GM23248 (cell line): ENCODE measurements at regions not wholly inside any gene's neighbourhood (a gene's known extent, or its start where the extent isn't known, plus 50 kb on each side); places are given as distances from the start of the nearest gene placed in this dataset.

ENCODE experiments used
- DNase-seq: peaks from one replicate; pipeline ENCODE4 v3.0.0-alpha.2; 2015
- H2AFZ ChIP-seq: fragments of 200-600 bp; sonication (generic); 2 replicates; pipeline ENCODE4 v1.6.1; 2016; ENCODE audit warnings: antibody characterized with exemption
- H3F3A ChIP-seq: fragments of 200-600 bp; sonication (generic); 2 replicates; pipeline ENCODE4 v1.6.1; 2016; ENCODE audit warnings: mild to moderate bottlenecking, antibody characterized with exemption, mixed run types; ENCODE audit not compliant: insufficient read depth
- H3K27ac ChIP-seq: fragments of 200-600 bp; sonication (generic); 2 replicates; pipeline ENCODE4 v1.5.1; 2016; ENCODE audit warnings: mild to moderate bottlenecking
- H3K27me3 ChIP-seq: fragments of 200-600 bp; sonication (generic); replicated peaks from 2 replicates; pipeline ENCODE4 v1.6.1; 2016; ENCODE audit warnings: mild to moderate bottlenecking; ENCODE audit not compliant: insufficient read depth
- H3K36me3 ChIP-seq: fragments of 200-600 bp; sonication (generic); 2 replicates; pipeline ENCODE4 v1.6.1; 2016; ENCODE audit warnings: low read depth, mild to moderate bottlenecking
- H3K4me1 ChIP-seq: fragments of 200-600 bp; sonication (generic); 2 replicates; pipeline ENCODE4 v1.6.1; 2016; ENCODE audit warnings: mild to moderate bottlenecking; ENCODE audit not compliant: insufficient read depth
- H3K4me2 ChIP-seq: fragments of 200-600 bp; sonication (generic); one replicate; pipeline ENCODE4 v1.6.1; 2016; ENCODE audit warnings: mild to moderate bottlenecking; ENCODE audit not compliant: unreplicated experiment
- H3K4me3 ChIP-seq: fragments of 200-600 bp; sonication (generic); 2 replicates; pipeline ENCODE4 v1.5.1; 2016; ENCODE audit warnings: mild to moderate bottlenecking
- H3K79me2 ChIP-seq: fragments of 200-600 bp; sonication (generic); 2 replicates; pipeline ENCODE4 v1.6.1; 2016; ENCODE audit warnings: mild to moderate bottlenecking; ENCODE audit not compliant: insufficient read depth
- H3K9ac ChIP-seq: fragments of 200-600 bp; sonication (generic); 2 replicates; pipeline ENCODE4 v1.6.1; 2016; ENCODE audit warnings: mild to moderate bottlenecking
- H3K9me2 ChIP-seq: fragments of 200-600 bp; sonication (generic); 2 replicates; pipeline ENCODE4 v1.6.1; 2016; ENCODE audit warnings: mixed run types, mild to moderate bottlenecking, moderate library complexity; ENCODE audit not compliant: insufficient read depth
- H3K9me3 ChIP-seq: fragments of 200-600 bp; sonication (generic); one replicate; pipeline ENCODE4 v1.6.1; 2017; ENCODE audit warnings: low read depth
- H4K20me1 ChIP-seq: fragments of 200-600 bp; sonication (generic); 2 replicates; pipeline ENCODE4 v1.6.0; 2016; ENCODE audit not compliant: insufficient read depth
- EZH2 ChIP-seq: fragments of 200-600 bp; sonication (generic); IDR thresholded peaks from 2 replicates; pipeline ENCODE4 v1.6.1; 2018; ENCODE audit warnings: antibody characterized with exemption, mild to moderate bottlenecking; ENCODE audit not compliant: insufficient read depth, poor library complexity, severe bottlenecking
- EZH2phosphoT487 ChIP-seq: fragments of 200-600 bp; sonication (generic); IDR thresholded peaks from 2 replicates; pipeline ENCODE4 v1.6.1; 2018; ENCODE audit warnings: antibody characterized with exemption, moderate library complexity, mild to moderate bottlenecking, low read depth; ENCODE audit not compliant: insufficient read depth
- WGBS, 2 experiments: methylation state at CpG; one replicate each; pipeline ENCODE4 v1.1.6; 2015 to 2017; ENCODE audit warnings: low lambda C conversion rate in 2 of 2, low coverage in 1 of 2; ENCODE audit errors: missing lambda C conversion rate in 2 of 2; 5-methylcytosine and 5-hydroxymethylcytosine counted together
- in situ Hi-C: fragments of 300-500 bp; cut with MboI; formaldehyde crosslinking; loops from 2 replicates; pipeline ENCODE4 v1.15.0; 2020

DNA sequence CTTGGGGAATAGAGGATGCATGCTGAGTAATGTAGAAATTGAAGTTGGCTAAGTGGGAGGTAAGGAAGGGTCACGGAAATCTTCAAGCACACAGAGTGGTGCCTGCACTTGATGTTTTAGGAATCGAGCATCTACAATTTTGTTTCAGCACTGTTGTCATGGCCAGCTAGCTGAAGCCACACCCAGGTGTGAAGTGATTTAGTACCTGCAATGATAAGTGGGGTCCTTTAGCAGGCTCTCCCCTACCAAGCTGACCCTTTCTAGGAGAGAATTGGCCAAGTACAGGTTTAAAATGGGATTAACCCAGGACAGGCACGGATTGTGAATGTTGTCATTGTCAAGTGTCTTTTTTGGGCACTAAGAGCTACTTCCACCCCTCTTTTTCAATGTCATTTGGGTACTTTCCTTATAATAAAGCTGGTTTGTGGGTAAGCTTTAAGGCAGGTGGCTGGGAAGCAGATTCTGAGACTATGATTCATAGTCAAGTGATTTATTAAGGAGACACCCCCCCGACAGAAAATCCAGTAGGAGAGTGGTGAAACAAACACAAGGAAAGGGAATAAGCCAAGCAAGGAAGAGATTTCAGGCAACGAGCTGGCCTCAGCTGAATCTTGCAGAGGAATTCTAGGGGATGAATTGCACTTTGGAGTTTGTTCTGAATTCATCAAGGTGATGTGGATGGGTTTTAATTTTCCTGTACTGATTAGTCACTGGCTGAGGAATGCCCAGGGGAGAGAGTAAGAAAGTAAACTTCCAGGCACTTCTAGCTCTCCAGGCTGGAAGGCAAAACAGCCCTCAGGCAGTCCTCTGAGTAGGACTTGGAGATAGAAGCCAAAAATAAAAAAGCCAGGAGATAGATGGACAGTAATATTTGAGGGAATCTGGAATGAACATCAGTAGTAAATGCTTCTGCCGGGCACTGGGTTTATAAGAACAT is 1128.4 kb downstream of the SORCS3 start:
- H3K27ac ChIP-seq, result no peak overlapping the region
- no peaks in the 10 kb centered on the region for H3K79me2 ChIP-seq
- TF ChIP-seq EZH2, result no peak
- in situ Hi-C loops, result no loop called here
- no peaks in the 10 kb centered on the region for H3K4me1 ChIP-seq
- no peaks in the 10 kb centered on the region for H3F3A ChIP-seq
- H3K9me3 ChIP-seq, result no peaks in the 10 kb centered on the region
- no peaks in the 10 kb centered on the region for H3K36me3 ChIP-seq
- 2 to 7% methylated on average over 6 of the region's 6 CpGs for WGBS, 2 experiments
- no peak overlapping the region for H2AFZ ChIP-seq
- no peak overlapping the region for H3K4me2 ChIP-seq
- no peak overlapping the region for H3K4me3 ChIP-seq
- no peaks in the 10 kb centered on the region for H3K9me2 ChIP-seq
- no peak for DNase-seq
- H3K27me3 ChIP-seq, result no peaks in the 10 kb centered on the region
- no peaks in the 10 kb centered on the region for H4K20me1 ChIP-seq
- H3K9ac ChIP-seq, result no peak overlapping the region

DNA sequence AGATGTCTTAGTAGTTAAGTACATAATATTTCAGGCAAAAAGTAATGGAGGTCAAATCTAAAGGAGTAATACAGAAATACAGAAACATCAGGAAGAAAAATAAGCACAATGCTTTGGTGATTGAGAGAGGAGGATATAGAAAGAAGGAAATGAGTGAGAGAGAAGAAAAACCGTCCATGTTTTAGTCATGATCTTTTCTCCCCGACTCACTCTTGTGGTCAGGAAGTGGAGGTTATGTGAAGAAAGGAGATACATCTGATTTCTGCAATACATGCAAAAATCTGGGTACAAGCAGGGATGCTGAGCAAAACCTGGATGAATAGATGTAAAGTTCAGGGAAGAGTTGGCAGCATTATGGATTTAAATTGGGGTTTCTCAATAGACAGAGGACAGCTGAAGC is 1122.5 kb downstream of the SORCS3 start:
- Histone ChIP-seq H2AFZ (no peak overlapping the region), H3K27me3 (no peaks in the 10 kb centered on the region), H3K79me2 (no peaks in the 10 kb centered on the region), H3K4me2 (no peak overlapping the region), H3K4me1 (no peaks in the 10 kb centered on the region), H3K36me3 (no peaks in the 10 kb centered on the region), H3K9me2 (no peaks in the 10 kb centered on the region), H3K9me3 (no peaks in the 10 kb centered on the region), H4K20me1 (no peaks in the 10 kb centered on the region), H3K27ac (no peak overlapping the region), H3K4me3 (no peak overlapping the region), H3K9ac (no peak overlapping the region), H3F3A (no peaks in the 10 kb centered on the region)
- TF ChIP-seq EZH2phosphoT487, result no peak
- no peak for TF ChIP-seq EZH2
- DNase-seq, result no peak
- WGBS, 2 experiments, result 0 to 4% methylated on average over 2 of the region's 2 CpGs
- in situ Hi-C loops, result no loop called here

DNA sequence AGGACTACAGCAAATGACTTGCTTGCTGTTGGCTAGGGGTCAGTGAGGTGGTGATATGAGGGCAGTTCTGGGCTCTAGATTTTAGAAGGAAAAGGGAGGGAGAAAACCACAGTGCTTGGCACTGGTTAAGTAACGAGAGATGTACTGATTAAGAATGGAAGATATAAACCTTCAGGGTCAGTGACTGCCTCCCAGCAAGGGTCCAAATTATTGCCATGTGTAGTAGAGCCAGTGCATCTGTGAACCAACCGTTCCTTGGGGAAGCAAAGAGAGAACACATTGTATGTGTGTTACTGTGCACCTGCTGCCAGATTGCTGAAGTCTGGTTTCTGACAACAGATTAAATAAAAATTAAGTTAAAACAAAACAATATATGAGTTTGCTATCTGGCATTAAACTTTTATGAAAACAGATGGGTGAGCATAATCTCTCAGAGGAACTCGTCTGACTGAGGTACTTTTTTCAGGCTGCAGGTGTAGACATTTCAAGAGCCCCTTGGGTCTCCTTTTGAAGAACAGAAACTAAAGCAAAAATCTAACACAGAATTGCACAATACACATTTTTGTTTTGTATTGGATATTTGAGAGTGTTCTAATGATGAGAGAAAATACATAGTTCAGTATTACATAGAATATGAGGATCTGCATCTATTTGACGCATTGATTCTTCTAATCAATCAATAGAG is 1120.6 kb downstream of the SORCS3 start:
- Histone ChIP-seq H3K9me2 (no peaks in the 10 kb centered on the region), H2AFZ (no peak overlapping the region), H3K9me3 (no peaks in the 10 kb centered on the region), H3K36me3 (no peaks in the 10 kb centered on the region), H3K4me1 (no peaks in the 10 kb centered on the region), H4K20me1 (no peaks in the 10 kb centered on the region), H3K9ac (no peak overlapping the region), H3F3A (no peaks in the 10 kb centered on the region), H3K4me2 (no peak overlapping the region), H3K27me3 (no peaks in the 10 kb centered on the region), H3K79me2 (no peaks in the 10 kb centered on the region), H3K27ac (no peak overlapping the region), H3K4me3 (no peak overlapping the region)
- DNase-seq, result no peak
- in situ Hi-C loops, result no loop called here
- WGBS, 2 experiments, result 18 to 24% methylated on average over 4 of the region's 4 CpGs
- TF ChIP-seq EZH2 (no peak), EZH2phosphoT487 (no peak)

DNA sequence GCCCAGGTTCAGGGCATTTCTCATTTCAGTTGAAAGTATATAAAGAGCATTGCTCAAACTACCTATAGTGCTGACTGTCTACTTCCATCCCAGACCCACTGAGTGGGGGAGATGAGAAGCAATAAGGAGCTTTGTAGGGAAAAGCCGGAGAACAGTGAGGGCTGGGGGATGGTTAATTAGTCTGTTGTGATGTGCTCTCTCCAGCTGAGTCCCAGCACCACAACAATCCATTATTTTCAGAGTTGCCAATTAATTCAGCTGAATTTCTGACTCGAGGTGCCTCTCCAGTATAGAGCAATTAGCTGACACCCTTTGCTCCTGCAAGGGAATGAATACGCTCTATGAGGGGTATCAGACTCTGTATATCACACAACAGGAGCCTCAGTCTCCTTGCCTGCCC is 1118.6 kb downstream of the SORCS3 start:
- no peak overlapping the region for H3K27ac ChIP-seq
- 8 to 18% methylated on average over 3 of the region's 3 CpGs for WGBS, 2 experiments
- no peaks in the 10 kb centered on the region for H3K9me2 ChIP-seq
- H3K79me2 ChIP-seq, result no peaks in the 10 kb centered on the region
- H3K36me3 ChIP-seq, result no peaks in the 10 kb centered on the region
- H3K9me3 ChIP-seq, result no peaks in the 10 kb centered on the region
- no peak overlapping the region for H3K4me3 ChIP-seq
- in situ Hi-C loops, result no loop called here
- H4K20me1 ChIP-seq, result no peaks in the 10 kb centered on the region
- no peak for DNase-seq
- no peak overlapping the region for H2AFZ ChIP-seq
- H3K4me1 ChIP-seq, result no peaks in the 10 kb centered on the region
- H3K4me2 ChIP-seq, result no peak overlapping the region
- TF ChIP-seq EZH2 (no peak), EZH2phosphoT487 (no peak)
- H3K27me3 ChIP-seq, result no peaks in the 10 kb centered on the region
- no peak overlapping the region for H3K9ac ChIP-seq
- H3F3A ChIP-seq, result no peaks in the 10 kb centered on the region
